B cell (primary cell): ENCODE measurements at regions not wholly inside any gene's neighbourhood (a gene's known extent, or its start where the extent isn't known, plus 50 kb on each side); places are given as distances from the start of the nearest gene placed in this dataset.

ENCODE experiments used
- CTCF ChIP-seq: fragments of 200-600 bp; IDR thresholded peaks from one replicate; pipeline ENCODE4 v1.8.0; 2022; ENCODE audit warnings: antibody characterized with exemption, mild to moderate bottlenecking
- EZH2 ChIP-seq: IDR thresholded peaks from 2 replicates; pipeline ENCODE4 v1.6.1; 2012; ENCODE audit warnings: borderline replicate concordance, low read depth, mild to moderate bottlenecking, moderate library complexity, low read length; ENCODE audit not compliant: insufficient read depth, poor library complexity, severe bottlenecking

- TF ChIP-seq CTCF (no peak), EZH2 (no peak)
Measured at GRCh38 chr10:55400075-55400849, 599.2 kb upstream of the PCDH15 start.
